Activated T-cell treated with anti-CD3 and anti-CD28 coated beads, Interleukin-2, amount 50 U/mL, for 72 hours (primary cell): ENCODE measurements at regions not wholly inside any gene's neighbourhood (a gene's known extent, or its start where the extent isn't known, plus 50 kb on each side); places are given as distances from the start of the nearest gene placed in this dataset.

ENCODE experiments used
- ATAC-seq, 2 donors: fragments of 150-1000 bp; cut with Tn5 transposase; replicated peaks in 1 of 2; 2 replicates each; pipeline ENCODE4 v1.10.0; 2021; ENCODE audit warnings: moderate library complexity in 2 of 2, mild to moderate bottlenecking in 1 of 2
- DNase-seq, 2 donors: peaks; one replicate each; pipeline ENCODE4 v3.0.0; 2021 to 2022; ENCODE audit warnings: mixed read lengths in 1 of 2
- H3K27ac Mint-ChIP-seq: one replicate; pipeline ENCODE4 v1.8.0; 2022; ENCODE audit warnings: mild to moderate bottlenecking, moderate library complexity, mixed read lengths
- H3K27me3 Mint-ChIP-seq: one replicate; pipeline ENCODE4 v1.8.0; 2022; ENCODE audit warnings: low read depth, mixed read lengths
- H3K36me3 Mint-ChIP-seq, 2 donors: one replicate each; pipeline ENCODE4 v1.8.0; 2022; ENCODE audit warnings: mixed read lengths in 2 of 2, mild to moderate bottlenecking in 1 of 2; ENCODE audit not compliant: insufficient read depth in 2 of 2
- H3K4me1 Mint-ChIP-seq: one replicate; pipeline ENCODE4 v1.8.0; 2022; ENCODE audit warnings: low read depth, mixed read lengths
- H3K4me3 Mint-ChIP-seq, 2 donors: one replicate each; pipeline ENCODE4 v1.8.0; 2022; ENCODE audit warnings: mild to moderate bottlenecking in 2 of 2, mixed read lengths in 2 of 2, moderate library complexity in 2 of 2
- H3K9me3 Mint-ChIP-seq, 2 donors: one replicate each; pipeline ENCODE4 v1.8.0; 2022; ENCODE audit warnings: mixed read lengths in 2 of 2

DNA sequence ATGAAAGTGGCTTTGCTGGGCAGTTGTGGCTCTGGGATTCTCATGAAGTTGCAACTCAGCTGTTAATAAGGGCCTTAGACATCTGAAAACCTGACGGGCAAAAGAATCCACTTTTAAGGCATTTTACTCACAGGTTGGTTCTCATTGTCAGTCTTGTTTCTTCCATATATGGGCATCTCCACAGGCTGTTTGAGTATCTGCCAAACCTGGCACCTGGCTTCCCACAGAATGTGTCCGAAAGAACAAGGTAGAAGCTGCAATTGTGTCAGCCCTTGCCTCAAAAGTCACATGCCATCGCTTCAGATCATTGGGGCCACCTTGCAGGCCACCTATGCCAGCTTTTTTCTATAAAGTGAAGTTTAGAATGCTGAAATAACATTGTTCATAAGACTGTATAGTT lies 102.4 kb downstream of the KCTD12 start:
- H3K4me3 Mint-ChIP-seq, result no peak overlapping the region

DNA sequence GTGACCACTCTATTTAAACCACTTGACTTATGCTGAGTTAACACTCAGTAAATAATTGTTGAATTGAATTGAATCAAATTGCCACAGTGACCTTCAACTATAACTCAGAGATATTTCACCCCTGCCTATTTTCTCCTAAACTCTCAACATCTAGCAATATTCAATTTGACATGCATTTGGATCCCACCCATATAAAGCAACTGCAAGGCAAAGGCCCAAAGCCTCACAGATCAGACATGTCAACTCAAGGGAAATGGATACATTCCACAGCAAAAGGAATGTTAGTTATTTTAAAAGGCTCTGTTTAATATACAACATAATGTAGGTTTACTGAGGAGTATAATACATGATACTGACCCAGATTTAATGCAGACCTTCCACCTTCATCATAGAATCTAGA lies 107.4 kb downstream of the KCTD12 start:
- Mint-ChIP-seq H3K27ac (no peak overlapping the region), H3K27me3 (no peaks in the 10 kb centered on the region), H3K4me1 (no peaks in the 10 kb centered on the region), H3K9me3 (peaks cover 2 to 3% of the 10 kb centered on the region in 2 donors), H3K4me3 (no peak overlapping the region), H3K36me3 (no peaks in the 10 kb centered on the region)
- DNase-seq (no peak), ATAC-seq (no peak)

More for the DNA sequence above, 102.4 kb downstream of the KCTD12 start:
- H3K9me3 Mint-ChIP-seq, result peaks cover 2 to 3% of the 10 kb centered on the region in 2 donors
- peaks cover 7% of the 10 kb centered on the region for H3K27me3 Mint-ChIP-seq
- DNase-seq (no peak), ATAC-seq (no peak)
- no peak overlapping the region for H3K27ac Mint-ChIP-seq
- no peaks in the 10 kb centered on the region for H3K36me3 Mint-ChIP-seq
- H3K4me1 Mint-ChIP-seq, result no peaks in the 10 kb centered on the region

GRCh38 chr13:76777096-76777495 lies 109.1 kb downstream of the KCTD12 start:
- H3K9me3 Mint-ChIP-seq, result peaks cover 2 to 3% of the 10 kb centered on the region in 2 donors
- DNase-seq, result no peak
- no peak overlapping the region for H3K27ac Mint-ChIP-seq
- no peaks in the 10 kb centered on the region for H3K27me3 Mint-ChIP-seq
- H3K36me3 Mint-ChIP-seq, result no peaks in the 10 kb centered on the region
- no peak for ATAC-seq
- H3K4me1 Mint-ChIP-seq, result no peaks in the 10 kb centered on the region
- no peak overlapping the region for H3K4me3 Mint-ChIP-seq

- no peak for DNase-seq
- no peaks in the 10 kb centered on the region for H3K27me3 Mint-ChIP-seq
- no peaks in the 10 kb centered on the region for H3K36me3 Mint-ChIP-seq
- ATAC-seq, result no peak
- no peak overlapping the region for H3K27ac Mint-ChIP-seq
- peaks cover 2 to 3% of the 10 kb centered on the region in 2 donors for H3K9me3 Mint-ChIP-seq
- no peaks in the 10 kb centered on the region for H3K4me1 Mint-ChIP-seq
- H3K4me3 Mint-ChIP-seq, result no peak overlapping the region
Measured at GRCh38 chr13:76775088-76775740, 111.0 kb downstream of the KCTD12 start.

GRCh38 chr13:76773448-76774094 lies 112.6 kb downstream of the KCTD12 start:
- Mint-ChIP-seq H3K27me3 (no peaks in the 10 kb centered on the region), H3K4me3 (no peak overlapping the region), H3K27ac (no peak overlapping the region), H3K4me1 (peaks cover 5% of the 10 kb centered on the region), H3K9me3 (no peaks in the 10 kb centered on the region), H3K36me3 (no peaks in the 10 kb centered on the region)
- ATAC-seq (no peak), DNase-seq (no peak)

DNA sequence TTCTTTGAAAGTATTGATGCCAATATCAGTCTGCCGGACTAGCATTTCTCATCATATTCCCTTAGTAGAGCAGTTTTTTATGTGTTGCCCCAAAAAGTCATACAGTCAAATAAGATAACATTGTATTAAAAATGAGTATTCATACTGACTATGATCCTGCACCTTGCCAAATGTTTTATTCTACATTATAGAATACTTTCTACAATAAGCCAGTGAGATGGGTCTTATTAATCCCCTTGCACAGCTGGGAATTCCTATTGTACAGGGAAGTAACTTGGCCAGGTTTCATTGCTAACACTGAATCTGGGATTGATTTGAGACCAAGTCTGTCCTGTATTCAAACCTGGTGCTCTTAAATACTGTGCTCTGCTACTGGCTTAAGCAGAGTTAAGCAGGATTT lies 114.0 kb downstream of the KCTD12 start:
- DNase-seq (no peak), ATAC-seq (no peak)
- Mint-ChIP-seq H3K9me3 (no peaks in the 10 kb centered on the region), H3K4me1 (peaks cover 5% of the 10 kb centered on the region), H3K27me3 (no peaks in the 10 kb centered on the region), H3K4me3 (no peak overlapping the region), H3K36me3 (no peaks in the 10 kb centered on the region), H3K27ac (no peak overlapping the region)

DNA sequence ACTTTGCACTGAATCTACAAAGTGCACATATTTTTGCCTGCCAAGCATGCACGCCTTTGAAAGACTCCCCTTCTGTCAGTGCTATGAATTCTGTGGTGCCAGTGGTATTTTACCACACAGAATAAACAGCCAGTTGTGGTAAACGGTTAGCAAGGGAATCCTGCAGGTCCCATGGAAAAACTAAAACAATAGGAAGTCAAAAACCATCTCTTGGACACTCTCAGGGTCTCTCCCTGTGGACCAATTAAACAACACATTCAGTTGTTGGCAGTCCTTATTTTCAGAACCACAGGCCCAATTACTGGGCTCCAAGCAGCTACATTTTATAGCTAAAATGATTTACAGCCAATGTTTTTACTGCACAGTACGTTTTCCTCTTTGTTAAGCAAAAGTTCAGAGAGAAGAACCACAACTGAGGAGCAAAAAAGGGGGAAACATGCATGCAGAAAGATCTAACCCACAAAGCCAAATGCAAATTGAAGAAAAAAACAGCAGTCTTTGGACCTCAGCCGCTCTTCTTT lies 116.9 kb downstream of the KCTD12 start:
- no peak overlapping the region for H3K4me3 Mint-ChIP-seq
- ATAC-seq (no peak), DNase-seq (no peak)
- H3K36me3 Mint-ChIP-seq, result no peaks in the 10 kb centered on the region
- no peak overlapping the region for H3K27ac Mint-ChIP-seq
- H3K4me1 Mint-ChIP-seq, result peaks cover 5% of the 10 kb centered on the region
- H3K9me3 Mint-ChIP-seq, result no peaks in the 10 kb centered on the region
- no peaks in the 10 kb centered on the region for H3K27me3 Mint-ChIP-seq

GRCh38 chr13:76768384-76768783 lies 117.8 kb downstream of the KCTD12 start:
- no peak for ATAC-seq
- H3K27ac Mint-ChIP-seq, result no peak overlapping the region

DNA sequence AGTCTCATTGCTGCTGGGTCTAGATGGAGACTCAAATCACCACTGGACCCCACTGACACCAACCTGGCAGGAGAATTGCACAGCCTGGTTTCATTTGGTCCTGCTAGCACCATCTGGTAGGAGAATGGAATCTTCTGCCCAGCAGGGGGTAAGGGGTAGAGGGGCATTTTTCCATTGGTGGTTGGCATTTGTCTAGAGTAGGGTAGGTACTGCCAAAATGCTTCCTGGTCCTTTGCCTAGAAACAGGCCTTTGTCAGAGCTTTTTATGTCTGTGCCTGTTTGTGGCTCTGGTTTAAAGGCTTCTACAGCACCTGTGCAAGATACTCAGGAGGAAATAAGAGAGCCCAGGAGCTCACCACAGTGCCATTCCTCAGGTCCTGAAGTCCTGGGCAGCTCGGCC lies 121.3 kb downstream of the KCTD12 start:
- H3K36me3 Mint-ChIP-seq, result no peaks in the 10 kb centered on the region
- H3K4me1 Mint-ChIP-seq, result peaks cover 5% of the 10 kb centered on the region
- no peaks in the 10 kb centered on the region for H3K27me3 Mint-ChIP-seq
- no peak overlapping the region for H3K4me3 Mint-ChIP-seq
- no peak overlapping the region for H3K27ac Mint-ChIP-seq
- no peak for DNase-seq
- H3K9me3 Mint-ChIP-seq, result no peaks in the 10 kb centered on the region
- ATAC-seq, result no peak

More at GRCh38 chr13:76768384-76768783, 117.8 kb downstream of the KCTD12 start:
- Mint-ChIP-seq H3K36me3 (no peaks in the 10 kb centered on the region), H3K4me3 (no peak overlapping the region), H3K4me1 (peaks cover 5% of the 10 kb centered on the region), H3K27me3 (no peaks in the 10 kb centered on the region), H3K9me3 (no peaks in the 10 kb centered on the region)
- DNase-seq, result no peak

- ATAC-seq (no peak), DNase-seq (no peak)
- Mint-ChIP-seq H3K36me3 (no peaks in the 10 kb centered on the region), H3K27me3 (no peaks in the 10 kb centered on the region), H3K4me3 (no peak overlapping the region), H3K27ac (no peak overlapping the region), H3K9me3 (no peaks in the 10 kb centered on the region), H3K4me1 (peaks cover 3% of the 10 kb centered on the region)
Measured at GRCh38 chr13:76764429-76764828, 121.8 kb downstream of the KCTD12 start.

- no peak for ATAC-seq
- Mint-ChIP-seq H3K4me1 (no peaks in the 10 kb centered on the region), H3K27ac (no peak overlapping the region), H3K9me3 (no peaks in the 10 kb centered on the region), H3K27me3 (no peaks in the 10 kb centered on the region), H3K36me3 (no peaks in the 10 kb centered on the region), H3K4me3 (no peak overlapping the region)
- no peak for DNase-seq
Measured at GRCh38 chr13:76762721-76763120, 123.5 kb downstream of the KCTD12 start.

DNA sequence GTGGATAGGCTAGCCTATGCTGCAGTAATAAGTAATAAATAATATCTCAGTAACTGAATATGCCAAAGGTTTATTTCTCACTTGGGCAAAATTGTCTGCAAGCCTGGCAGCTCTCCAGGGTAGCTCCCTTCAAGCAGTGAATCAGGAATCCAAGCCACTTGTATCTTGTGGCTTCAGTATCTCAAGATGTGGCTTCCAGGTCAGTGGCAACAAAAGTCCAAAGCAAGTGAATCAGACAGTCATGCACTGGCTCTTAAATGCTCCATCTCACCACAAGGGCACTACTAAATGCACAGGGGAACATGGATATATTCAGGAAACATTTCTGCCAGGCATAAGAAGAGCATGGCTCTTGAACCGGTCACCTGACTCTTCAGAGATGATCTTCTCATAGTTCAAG lies 126.3 kb downstream of the KCTD12 start:
- DNase-seq (no peak), ATAC-seq (no peak)
- no peak overlapping the region for H3K27ac Mint-ChIP-seq
- no peaks in the 10 kb centered on the region for H3K27me3 Mint-ChIP-seq
- no peaks in the 10 kb centered on the region for H3K9me3 Mint-ChIP-seq
- no peak overlapping the region for H3K4me3 Mint-ChIP-seq
- no peaks in the 10 kb centered on the region for H3K4me1 Mint-ChIP-seq
- H3K36me3 Mint-ChIP-seq, result no peaks in the 10 kb centered on the region

- H3K27ac Mint-ChIP-seq, result no peak overlapping the region
- no peaks in the 10 kb centered on the region for H3K4me1 Mint-ChIP-seq
- H3K27me3 Mint-ChIP-seq, result no peaks in the 10 kb centered on the region
- H3K36me3 Mint-ChIP-seq, result no peaks in the 10 kb centered on the region
- H3K4me3 Mint-ChIP-seq, result no peak overlapping the region
- no peak for ATAC-seq
- no peaks in the 10 kb centered on the region for H3K9me3 Mint-ChIP-seq
- DNase-seq, result no peak
Measured at GRCh38 chr13:76758738-76759137, 127.5 kb downstream of the KCTD12 start.

GRCh38 chr13:76758257-76758656 lies 127.9 kb downstream of the KCTD12 start:
- no peaks in the 10 kb centered on the region for H3K4me1 Mint-ChIP-seq
- no peaks in the 10 kb centered on the region for H3K27me3 Mint-ChIP-seq
- no peak overlapping the region for H3K4me3 Mint-ChIP-seq
- DNase-seq (no peak), ATAC-seq (no peak)
- no peak overlapping the region for H3K27ac Mint-ChIP-seq
- H3K36me3 Mint-ChIP-seq, result no peaks in the 10 kb centered on the region
- no peaks in the 10 kb centered on the region for H3K9me3 Mint-ChIP-seq
